Retinal pigment epithelial cell (primary cell): ENCODE measurements at regions not wholly inside any gene's neighbourhood (a gene's known extent, or its start where the extent isn't known, plus 50 kb on each side); places are given as distances from the start of the nearest gene placed in this dataset.

Experiments used
- DNase-seq: peaks from one replicate; pipeline ENCODE4 v3.0.0-alpha.2; 2010; ENCODE audit warnings: low read depth
- H3K4me3 ChIP-seq: 2 replicates; pipeline ENCODE4 v1.5.1; 2011; ENCODE audit warnings: mild to moderate bottlenecking, low read length, control low read depth, moderate library complexity
- TF ChIP-seq, protein P1 (sequence below): conservative IDR thresholded peaks from 2 replicates; pipeline ENCODE4 v1.5.1; 2011; ENCODE audit warnings: low read depth, low read length, control low read depth, inconsistent platforms

DNA sequence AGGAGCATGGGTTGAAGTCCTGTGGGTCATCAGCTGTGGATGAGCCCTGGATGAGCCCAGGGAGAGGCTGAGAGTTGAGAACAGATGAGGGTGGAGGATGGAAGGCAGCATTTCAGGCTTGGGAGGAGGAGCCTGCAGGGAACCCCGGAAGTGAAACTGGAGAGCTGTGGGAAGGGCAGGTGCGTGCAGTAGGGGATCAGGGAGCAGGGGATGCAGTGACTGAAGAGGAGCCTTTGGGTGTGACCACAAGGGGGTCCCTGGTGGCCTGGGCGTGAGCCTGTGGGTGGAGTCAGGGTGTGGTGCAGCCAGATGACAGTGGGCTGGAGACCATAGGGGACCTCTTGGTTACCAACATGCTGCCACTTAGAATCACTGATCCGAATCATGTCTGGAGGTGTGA, 115.5 kb downstream of the PAPOLA start:
- no peak overlapping the region for H3K4me3 ChIP-seq
- no peak for DNase-seq
- TF ChIP-seq, protein P1, sequence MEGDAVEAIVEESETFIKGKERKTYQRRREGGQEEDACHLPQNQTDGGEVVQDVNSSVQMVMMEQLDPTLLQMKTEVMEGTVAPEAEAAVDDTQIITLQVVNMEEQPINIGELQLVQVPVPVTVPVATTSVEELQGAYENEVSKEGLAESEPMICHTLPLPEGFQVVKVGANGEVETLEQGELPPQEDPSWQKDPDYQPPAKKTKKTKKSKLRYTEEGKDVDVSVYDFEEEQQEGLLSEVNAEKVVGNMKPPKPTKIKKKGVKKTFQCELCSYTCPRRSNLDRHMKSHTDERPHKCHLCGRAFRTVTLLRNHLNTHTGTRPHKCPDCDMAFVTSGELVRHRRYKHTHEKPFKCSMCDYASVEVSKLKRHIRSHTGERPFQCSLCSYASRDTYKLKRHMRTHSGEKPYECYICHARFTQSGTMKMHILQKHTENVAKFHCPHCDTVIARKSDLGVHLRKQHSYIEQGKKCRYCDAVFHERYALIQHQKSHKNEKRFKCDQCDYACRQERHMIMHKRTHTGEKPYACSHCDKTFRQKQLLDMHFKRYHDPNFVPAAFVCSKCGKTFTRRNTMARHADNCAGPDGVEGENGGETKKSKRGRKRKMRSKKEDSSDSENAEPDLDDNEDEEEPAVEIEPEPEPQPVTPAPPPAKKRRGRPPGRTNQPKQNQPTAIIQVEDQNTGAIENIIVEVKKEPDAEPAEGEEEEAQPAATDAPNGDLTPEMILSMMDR, result no peak

DNA sequence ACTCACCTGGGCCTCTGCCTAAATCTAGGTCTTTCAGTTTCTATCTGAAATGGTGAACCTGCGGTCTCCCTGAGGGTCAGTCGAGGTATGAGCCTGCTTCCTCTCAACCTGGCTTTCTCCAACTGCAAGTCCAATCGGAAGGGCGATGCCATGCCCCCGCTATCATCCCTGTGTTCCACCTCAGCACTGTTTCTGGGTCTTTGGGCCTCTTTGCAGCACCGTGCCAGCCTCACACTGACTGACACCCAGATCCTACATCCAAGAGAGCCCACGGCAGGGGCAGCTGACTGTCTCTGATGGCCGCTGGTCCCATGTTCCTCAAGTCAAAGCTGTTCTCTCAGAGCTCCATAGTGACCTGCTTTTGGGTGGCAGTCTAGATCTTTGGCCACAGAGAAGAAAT, 120.7 kb downstream of the PAPOLA start:
- H3K4me3 ChIP-seq, result no peak overlapping the region
- TF ChIP-seq, protein P1, result no peak
- DNase-seq, result no peak

DNA sequence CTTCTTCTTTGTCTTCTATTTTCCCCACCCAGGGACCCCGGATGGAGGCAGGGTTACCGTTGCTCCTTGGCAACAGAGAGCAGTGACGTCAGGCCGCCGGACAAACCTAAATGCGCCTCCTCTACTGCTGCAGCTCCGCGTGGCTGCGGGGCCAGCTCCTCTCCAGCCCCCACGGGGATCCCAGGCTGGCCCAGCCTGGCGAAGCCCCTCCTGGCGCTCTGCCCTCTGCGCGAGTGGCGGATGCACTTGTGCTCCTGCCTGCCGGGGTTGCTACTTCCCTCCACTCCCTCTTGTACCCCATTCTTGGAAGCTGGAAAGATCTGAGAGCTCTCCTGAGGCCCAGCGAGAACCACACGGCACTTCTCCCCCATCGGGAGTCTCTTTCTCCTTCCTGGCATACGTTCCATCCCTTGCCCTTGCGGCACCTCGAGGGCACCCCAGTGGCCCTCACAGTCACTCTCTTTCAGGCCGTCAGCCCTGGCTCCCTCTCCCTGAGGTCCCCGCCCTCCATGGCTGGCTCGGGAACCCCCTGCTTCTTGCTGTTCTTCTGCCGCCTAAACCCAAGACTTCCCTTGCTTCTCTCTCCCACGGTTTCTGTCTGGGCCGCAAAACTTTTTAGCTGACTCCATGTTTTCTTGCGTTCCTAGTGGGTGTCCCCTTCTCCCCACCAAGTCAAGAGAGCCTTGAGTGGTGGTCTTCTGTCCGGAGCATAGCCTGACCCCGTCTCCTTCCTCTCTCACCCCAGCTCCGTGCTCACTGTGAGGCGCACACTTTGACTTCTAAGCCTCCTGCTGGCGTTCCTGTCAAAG, 121.7 kb downstream of the PAPOLA start:
- no peak overlapping the region for H3K4me3 ChIP-seq
- TF ChIP-seq, protein P1, result no peak
- DNase-seq, result no peak

DNA sequence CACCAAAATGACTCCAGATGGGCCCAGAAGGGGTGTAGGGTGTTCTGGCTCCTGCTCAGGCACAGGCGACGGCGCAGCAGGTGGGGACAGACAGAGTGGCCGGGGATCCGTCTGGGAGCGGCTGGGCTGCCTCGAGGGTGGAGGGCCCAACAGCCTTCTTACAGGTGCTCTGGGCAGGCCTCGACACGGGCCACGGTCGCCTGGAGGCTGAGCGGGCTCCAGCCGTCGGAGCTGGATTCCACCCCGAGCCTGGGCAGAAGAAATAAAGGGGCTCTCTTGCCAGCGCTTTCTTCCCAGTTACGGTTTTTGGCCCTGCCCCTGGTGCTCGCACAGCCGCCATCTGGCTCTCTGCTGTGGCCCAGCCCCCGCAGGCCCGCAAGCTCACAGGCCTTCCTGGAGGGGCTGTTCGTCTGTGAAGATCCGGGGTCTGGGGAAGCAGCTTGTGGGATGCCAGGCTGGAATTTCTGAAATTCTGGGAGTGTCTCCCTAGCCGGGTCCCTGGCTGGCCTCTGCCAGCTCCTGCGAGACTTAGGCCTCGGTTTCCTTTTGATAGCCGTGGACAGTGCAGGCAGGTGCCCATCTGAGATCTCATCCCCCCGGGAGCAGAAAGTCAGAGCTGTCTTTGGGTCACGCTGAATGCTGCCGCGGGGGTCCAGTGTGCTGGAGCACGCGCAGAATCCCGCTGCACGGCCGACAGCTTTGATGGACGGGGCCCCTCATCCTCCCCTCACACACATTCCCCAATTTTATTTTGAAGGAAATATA, 122.7 kb downstream of the PAPOLA start:
- no peak overlapping the region for H3K4me3 ChIP-seq
- no peak for DNase-seq
- TF ChIP-seq, protein P1, result no peak

DNA sequence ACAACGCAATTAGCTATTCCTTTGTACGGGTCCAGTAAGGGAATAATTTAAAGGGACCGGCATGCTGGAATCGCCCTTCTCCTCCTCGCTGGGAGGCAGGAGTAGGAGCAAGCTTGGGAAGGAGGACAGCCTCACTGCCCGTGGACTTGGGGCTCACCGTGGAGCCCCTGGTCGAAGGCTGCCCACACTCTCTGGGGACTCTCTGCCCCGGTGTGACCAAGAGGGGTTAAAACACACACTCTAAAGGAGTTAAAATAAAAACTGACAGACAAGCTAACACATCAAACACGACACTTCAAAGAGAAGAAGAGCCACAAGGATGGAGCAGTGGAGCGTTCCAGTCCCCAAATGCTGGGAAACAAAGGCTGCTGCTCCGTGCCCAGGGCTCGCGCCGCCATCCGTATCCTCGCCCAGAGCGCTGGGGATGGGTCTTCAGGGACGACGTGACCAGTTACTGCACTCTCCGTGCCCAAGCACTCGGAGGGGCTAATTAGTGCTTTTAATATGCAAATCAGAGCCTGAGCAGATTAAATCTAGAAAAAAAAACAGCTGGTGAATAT, 123.3 kb downstream of the PAPOLA start:
- H3K4me3 ChIP-seq, result no peak overlapping the region
- DNase-seq, result no peak
- TF ChIP-seq, protein P1, result no peak

DNA sequence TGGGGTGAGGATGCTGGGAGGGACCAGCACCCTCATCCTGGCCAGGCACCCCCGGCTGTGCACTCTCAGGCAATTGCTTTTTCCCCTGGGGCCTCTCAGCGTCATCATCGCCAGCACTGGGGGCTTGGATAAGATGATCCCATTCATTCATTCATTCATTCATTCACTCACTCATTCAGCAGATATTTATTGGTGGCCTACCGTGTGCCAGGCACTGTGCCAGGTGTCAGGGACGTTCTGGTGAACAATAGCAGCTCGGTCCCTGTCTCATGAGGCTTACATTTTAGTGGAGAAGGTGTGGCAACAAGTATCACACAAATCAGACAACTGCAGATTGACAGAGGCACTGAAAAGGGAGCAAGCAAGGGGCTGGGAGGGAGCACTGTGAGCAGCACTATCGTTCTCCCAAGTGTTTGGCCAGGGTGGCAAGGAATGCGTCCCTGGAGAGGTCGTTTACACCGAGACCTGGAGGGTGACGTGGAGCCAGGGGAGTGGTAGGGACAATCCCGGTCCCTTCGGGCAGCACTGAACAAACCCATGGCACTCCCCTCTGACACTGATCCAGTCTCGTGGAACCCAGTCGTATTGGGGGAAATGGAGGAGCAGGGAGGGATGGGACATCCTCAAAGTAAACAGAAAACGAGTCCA, 124.1 kb downstream of the PAPOLA start:
- H3K4me3 ChIP-seq, result no peak overlapping the region
- TF ChIP-seq, protein P1, result no peak
- DNase-seq, result no peak
